Stimulated activated CD4-positive, alpha-beta T cell treated with anti-CD3 and anti-CD28 coated beads, Interleukin-4, amount 100 ng/mL, for 1 hour (primary cell): ENCODE measurements at regions not wholly inside any gene's neighbourhood (a gene's known extent, or its start where the extent isn't known, plus 50 kb on each side); places are given as distances from the start of the nearest gene placed in this dataset.

ENCODE experiments used
- DNase-seq: peaks from one replicate; pipeline ENCODE4 v3.0.0-alpha.2; 2020

- no peak for DNase-seq
Observed at GRCh38 chr9:69955536-69956355, 87.9 kb upstream of the MAMDC2 start.

- no peak for DNase-seq
Observed at GRCh38 chr9:69961843-69962242, 81.8 kb upstream of the MAMDC2 start.

- no peak for DNase-seq
Observed at GRCh38 chr9:69963803-69964202, 79.8 kb upstream of the MAMDC2 start.

GRCh38 chr9:69964446-69964845 lies 79.2 kb upstream of the MAMDC2 start:
- DNase-seq, result no peak

GRCh38 chr9:69965416-69966145 lies 78.1 kb upstream of the MAMDC2 start:
- no peak for DNase-seq

- no peak for DNase-seq
Observed at GRCh38 chr9:69967344-69967743, 76.3 kb upstream of the MAMDC2 start.

- no peak for DNase-seq
Observed at GRCh38 chr9:69970001-69970533, 73.6 kb upstream of the MAMDC2 start.

- DNase-seq, result peak; percentile 51
Observed at GRCh38 chr9:69971643-69972449, 71.8 kb upstream of the MAMDC2 start.

GRCh38 chr9:69975681-69976080 lies 68.0 kb upstream of the MAMDC2 start:
- no peak for DNase-seq

GRCh38 chr9:69976152-69976551 lies 67.5 kb upstream of the MAMDC2 start:
- no peak for DNase-seq

GRCh38 chr9:69980041-69980440 lies 63.6 kb upstream of the MAMDC2 start:
- no peak for DNase-seq

- DNase-seq, result no peak
Observed at GRCh38 chr9:69980591-69980990, 63.1 kb upstream of the MAMDC2 start.

GRCh38 chr9:69981686-69982445 lies 61.8 kb upstream of the MAMDC2 start:
- no peak for DNase-seq

- DNase-seq, result no peak
Observed at GRCh38 chr9:69984831-69985230, 58.8 kb upstream of the MAMDC2 start.

- no peak for DNase-seq
Observed at GRCh38 chr9:69985971-69986370, 57.7 kb upstream of the MAMDC2 start.

GRCh38 chr9:69986970-69987369 lies 56.7 kb upstream of the MAMDC2 start:
- no peak for DNase-seq

- no peak for DNase-seq
Observed at GRCh38 chr9:69987457-69987856, 56.2 kb upstream of the MAMDC2 start.

GRCh38 chr9:69993110-69993509 lies 50.5 kb upstream of the MAMDC2 start:
- DNase-seq, result no peak
